Neuronal stem cell (in vitro differentiated cells): ENCODE measurements at regions not wholly inside any gene's neighbourhood (a gene's known extent, or its start where the extent isn't known, plus 50 kb on each side); places are given as distances from the start of the nearest gene placed in this dataset.
"Not testable (repeated sequence)": the region's sequence is repeated elsewhere in the genome, so short reads cannot be mapped to it uniquely, and the experiment has no call there.

ENCODE experiments used
- DNase-seq: peaks from one replicate; pipeline ENCODE4 v3.0.0-alpha.2; 2013; ENCODE audit warnings: low spot score
- H2AFZ ChIP-seq: one replicate; pipeline ENCODE4 v1.6.1; 2013; ENCODE audit warnings: mild to moderate bottlenecking, low read length, inconsistent platforms
- H2AK5ac ChIP-seq: 2 replicates; pipeline ENCODE4 v1.6.1; 2013; ENCODE audit warnings: low read depth, mild to moderate bottlenecking, inconsistent platforms, low read length, moderate library complexity, mixed read lengths
- H2BK120ac ChIP-seq: 2 replicates; pipeline ENCODE4 v1.6.1; 2013; ENCODE audit warnings: low read depth, mild to moderate bottlenecking, inconsistent platforms, low read length, moderate library complexity, mixed read lengths
- H2BK12ac ChIP-seq: one replicate; pipeline ENCODE4 v1.6.1; 2013; ENCODE audit warnings: low read length, inconsistent platforms
- H2BK15ac ChIP-seq: 2 replicates; pipeline ENCODE4 v1.6.1; 2013; ENCODE audit warnings: mild to moderate bottlenecking, low read length, inconsistent platforms, mixed read lengths
- H2BK5ac ChIP-seq: one replicate; pipeline ENCODE4 v1.6.1; 2013; ENCODE audit warnings: inconsistent platforms, mild to moderate bottlenecking, low read length, moderate library complexity
- H3K14ac ChIP-seq: one replicate; pipeline ENCODE4 v1.6.1; 2013; ENCODE audit warnings: low read length, inconsistent platforms
- H3K18ac ChIP-seq: 2 replicates; pipeline ENCODE4 v1.6.1; 2013; ENCODE audit warnings: low read length, inconsistent platforms
- H3K23ac ChIP-seq: 2 replicates; pipeline ENCODE4 v1.6.1; 2013; ENCODE audit warnings: low read depth, mild to moderate bottlenecking, mixed read lengths, low read length, inconsistent platforms; ENCODE audit not compliant: poor library complexity
- H3K27ac ChIP-seq: replicated peaks from 3 replicates; pipeline ENCODE4 v1.5.1; 2013; ENCODE audit warnings: low read length, inconsistent platforms
- H3K27me3 ChIP-seq, 3 experiments: 2 replicates each; pipeline ENCODE4 v1.6.1; 2013; ENCODE audit warnings: low read length in 3 of 3, mild to moderate bottlenecking in 2 of 3, inconsistent platforms in 1 of 3, low read depth in 1 of 3, mixed read lengths in 1 of 3, moderate library complexity in 1 of 3; ENCODE audit not compliant: control insufficient read depth in 3 of 3, insufficient read depth in 3 of 3
- H3K36me3 ChIP-seq, 2 donors: replicated peaks in 1 of 2; 2 replicates each; pipeline ENCODE4 v1.6.1; 2013; ENCODE audit warnings: low read length in 2 of 2; ENCODE audit not compliant: control insufficient read depth in 2 of 2, insufficient read depth in 2 of 2
- H3K4ac ChIP-seq: 2 replicates; pipeline ENCODE4 v1.6.1; 2013; ENCODE audit warnings: inconsistent platforms, mild to moderate bottlenecking, low read length, moderate library complexity
- H3K4me1 ChIP-seq, 2 donors: 1 replicate in 1 of 2; 2 replicates in 1 of 2; pipeline ENCODE4 v1.6.1; 2013; ENCODE audit warnings: low read length in 2 of 2, low read depth in 1 of 2; ENCODE audit not compliant: control insufficient read depth in 2 of 2, insufficient read depth in 1 of 2
- H3K4me2 ChIP-seq: one replicate; pipeline ENCODE4 v1.6.1; 2013; ENCODE audit warnings: mild to moderate bottlenecking, low read length, inconsistent platforms; ENCODE audit not compliant: insufficient read depth, poor library complexity, severe bottlenecking
- H3K4me3 ChIP-seq, 2 donors: 2 replicates each; pipeline ENCODE4 v1.5.1; 2013; ENCODE audit warnings: low read length in 2 of 2, mild to moderate bottlenecking in 2 of 2, inconsistent platforms in 1 of 2, moderate library complexity in 1 of 2
- H3K79me1 ChIP-seq: one replicate; pipeline ENCODE4 v1.6.1; 2013; ENCODE audit warnings: low read depth, mild to moderate bottlenecking, inconsistent platforms, low read length, moderate library complexity
- H3K9ac ChIP-seq: one replicate; pipeline ENCODE4 v1.6.1; 2013; ENCODE audit warnings: mild to moderate bottlenecking, low read depth, low read length, inconsistent platforms; ENCODE audit not compliant: poor library complexity
- H3K9me3 ChIP-seq, 2 donors: replicated peaks in 1 of 2; 2 replicates each; pipeline versions ENCODE3 to v1.6.1; 2013; ENCODE audit warnings: low read length in 2 of 2, mild to moderate bottlenecking in 2 of 2, inconsistent platforms in 1 of 2, low read depth in 1 of 2, mixed read lengths in 1 of 2, moderate library complexity in 1 of 2; ENCODE audit not compliant: control insufficient read depth in 2 of 2, insufficient read depth in 1 of 2
- H4K8ac ChIP-seq: one replicate; pipeline ENCODE4 v1.6.1; 2013; ENCODE audit warnings: low read depth, mild to moderate bottlenecking, inconsistent platforms, low read length, moderate library complexity
- H4K91ac ChIP-seq: one replicate; pipeline ENCODE4 v1.6.1; 2013; ENCODE audit warnings: low read length, low read depth, mild to moderate bottlenecking, inconsistent platforms; ENCODE audit not compliant: poor library complexity
- WGBS, 2 donors: extraction: QIAGEN DNeasy Blood & Tissue Kit; methylation state at CpG; one replicate each; pipeline ENCODE4 v1.1.7; 2013; ENCODE audit warnings: missing lambda C conversion rate in 2 of 2, mixed read lengths in 1 of 2; ENCODE audit not compliant: insufficient read length in 2 of 2, insufficient replicate concordance in 1 of 2; ENCODE audit errors: extremely low coverage in 2 of 2; 5-methylcytosine and 5-hydroxymethylcytosine counted together

GRCh38 chr10:51010977-51011376, 63.3 kb upstream of the PRKG1 start:
- WGBS, 2 donors, result no CpG with 5 or more reads among the region's 2 CpGs
- Histone ChIP-seq H4K8ac (no peak overlapping the region), H3K4me1 (no peaks in the 10 kb centered on the region), H3K27ac (no peak overlapping the region), H2BK15ac (no peak overlapping the region), H3K18ac (no peak overlapping the region), H3K4me2 (no peak overlapping the region), H3K9ac (no peak overlapping the region), H2BK120ac (no peak overlapping the region), H3K4ac (no peak overlapping the region), H2AK5ac (no peak overlapping the region), H3K23ac (no peak overlapping the region), H3K27me3 (no peaks in the 10 kb centered on the region), H3K36me3 (no peaks in the 10 kb centered on the region), H3K9me3 (no peaks in the 10 kb centered on the region), H2BK12ac (no peak overlapping the region), H3K79me1 (no peaks in the 10 kb centered on the region), H4K91ac (no peak overlapping the region), H3K4me3 (no peak overlapping the region), H2BK5ac (no peak overlapping the region), H3K14ac (no peak overlapping the region), H2AFZ (no peak overlapping the region)
- DNase-seq, result no peak

GRCh38 chr10:51012073-51012472, 62.2 kb upstream of the PRKG1 start:
- H3K9ac ChIP-seq, result no peak overlapping the region

GRCh38 chr10:51014680-51015389, 59.5 kb upstream of the PRKG1 start:
- no peak overlapping the region for H3K4me3 ChIP-seq
- no peaks in the 10 kb centered on the region for H3K36me3 ChIP-seq
- H3K9me3 ChIP-seq, result no peaks in the 10 kb centered on the region
- no peaks in the 10 kb centered on the region for H3K4me1 ChIP-seq
- H3K27ac ChIP-seq, result no peak overlapping the region
- no peak overlapping the region for H3K4me2 ChIP-seq
- no peak overlapping the region for H4K91ac ChIP-seq
- no peak overlapping the region for H3K23ac ChIP-seq
- no peak overlapping the region for H2BK120ac ChIP-seq
- no peak overlapping the region for H2BK12ac ChIP-seq
- WGBS, 2 donors, result no CpG with 5 or more reads among the region's 4 CpGs
- H3K27me3 ChIP-seq, result no peaks in the 10 kb centered on the region
- H2BK5ac ChIP-seq, result no peak overlapping the region
- no peak overlapping the region for H4K8ac ChIP-seq
- H2AK5ac ChIP-seq, result no peak overlapping the region
- no peak overlapping the region for H3K14ac ChIP-seq
- H3K4ac ChIP-seq, result no peak overlapping the region
- H3K18ac ChIP-seq, result no peak overlapping the region
- DNase-seq, result no peak
- no peak overlapping the region for H3K9ac ChIP-seq
- no peaks in the 10 kb centered on the region for H3K79me1 ChIP-seq
- no peak overlapping the region for H2BK15ac ChIP-seq
- H2AFZ ChIP-seq, result no peak overlapping the region

More at GRCh38 chr10:51012073-51012472, 62.2 kb upstream of the PRKG1 start:
- Histone ChIP-seq H4K91ac (no peak overlapping the region), H2BK120ac (no peak overlapping the region), H2AFZ (no peak overlapping the region), H3K36me3 (no peaks in the 10 kb centered on the region), H2BK15ac (no peak overlapping the region), H4K8ac (no peak overlapping the region), H3K18ac (no peak overlapping the region), H3K27ac (no peak overlapping the region), H3K27me3 (no peaks in the 10 kb centered on the region), H3K4me3 (no peak overlapping the region), H3K79me1 (no peaks in the 10 kb centered on the region), H3K9me3 (no peaks in the 10 kb centered on the region), H3K4me2 (no peak overlapping the region), H3K4ac (no peak overlapping the region), H2AK5ac (no peak overlapping the region), H3K14ac (no peak overlapping the region), H2BK5ac (no peak overlapping the region), H2BK12ac (no peak overlapping the region), H3K23ac (no peak overlapping the region), H3K4me1 (no peaks in the 10 kb centered on the region)
- no peak for DNase-seq
- WGBS, 2 donors, result no CpG with 5 or more reads among the region's 2 CpGs

- not testable (repeated sequence) for H3K4ac ChIP-seq, H4K8ac ChIP-seq, H3K4me1 ChIP-seq, H3K4me3 ChIP-seq, DNase-seq, H2BK12ac ChIP-seq, H3K36me3 ChIP-seq, H3K79me1 ChIP-seq, H3K4me2 ChIP-seq, H4K91ac ChIP-seq, H3K9ac ChIP-seq, H3K23ac ChIP-seq, H2AK5ac ChIP-seq, H3K27ac ChIP-seq, H2BK120ac ChIP-seq, H2AFZ ChIP-seq, H3K18ac ChIP-seq, H3K27me3 ChIP-seq, H3K14ac ChIP-seq, H3K9me3 ChIP-seq, H2BK5ac ChIP-seq, H2BK15ac ChIP-seq
Measured at GRCh38 chr10:51015390-51015754, 58.9 kb upstream of the PRKG1 start.
